ENCODE measurements at regions not wholly inside any gene's neighbourhood (a gene's known extent, or its start where the extent isn't known, plus 50 kb on each side); places are given as distances from the start of the nearest gene placed in this dataset.
"Not testable (repeated sequence)": the region's sequence is repeated elsewhere in the genome, so short reads cannot be mapped to it uniquely, and the experiment has no call there.

DNA sequence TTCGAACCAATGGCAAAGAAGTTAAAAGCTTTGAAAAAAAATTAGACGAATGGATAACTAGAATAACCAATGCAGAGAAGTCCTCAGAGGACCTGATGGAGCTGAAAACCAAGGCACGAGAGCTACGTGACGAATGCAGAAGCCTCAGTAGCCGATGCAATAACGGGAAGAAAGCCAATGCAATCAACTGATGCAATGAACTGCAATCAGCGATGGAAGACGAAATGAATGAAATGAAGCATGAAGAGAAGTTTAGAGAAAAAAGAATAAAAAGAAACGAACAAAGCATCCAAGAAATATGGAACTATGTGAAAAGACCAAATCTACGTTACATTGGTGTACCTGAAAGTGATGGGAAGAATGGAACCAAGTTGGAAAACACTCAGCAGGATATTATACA lies 52.6 kb upstream of the MRPS30 start:
- not testable (repeated sequence) for DNase-seq (ENCODE audit: low read depth in 2 of 3, low spot score in 1 of 3)

DNA sequence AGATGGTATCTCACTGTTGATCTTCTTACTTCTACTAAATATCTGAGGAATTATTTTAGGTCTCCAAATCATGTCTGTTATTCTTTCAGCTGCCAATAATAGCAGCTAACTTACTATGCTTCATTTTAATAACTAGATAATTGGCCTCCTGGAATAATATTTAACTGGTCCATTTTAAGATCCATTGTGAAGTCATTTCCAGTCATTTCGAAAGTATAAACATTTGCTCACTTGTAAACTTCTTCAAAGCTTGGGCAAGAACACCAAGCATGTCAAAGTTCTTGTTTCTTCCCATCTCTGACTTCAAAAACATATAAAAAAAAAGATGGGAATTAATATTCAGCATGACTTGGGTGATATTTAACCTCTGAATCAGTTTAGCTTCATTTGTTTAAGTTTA lies 61.4 kb upstream of the MRPS30 start:
- no peak for DNase-seq (ENCODE audit: low read depth in 2 of 3, low spot score in 1 of 3)

DNA sequence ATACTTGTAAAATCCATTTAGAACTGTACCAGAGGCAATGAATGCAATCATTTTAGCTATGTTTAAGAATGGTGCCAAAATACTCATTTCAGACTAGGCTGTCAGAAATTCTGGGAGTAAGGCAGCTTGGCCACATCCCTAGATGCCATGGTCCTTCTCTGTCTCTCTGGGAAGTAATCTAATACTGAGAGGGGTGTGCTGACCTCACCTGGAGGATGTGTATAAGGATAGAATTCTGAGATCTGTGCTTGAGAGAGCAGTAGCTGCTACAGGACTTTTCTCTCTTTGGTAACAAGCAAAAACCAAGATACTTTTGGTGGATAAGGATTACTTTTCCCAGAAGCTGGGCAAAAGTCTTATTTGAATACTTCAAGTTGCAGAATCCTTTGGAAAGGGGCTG lies 68.1 kb upstream of the MRPS30 start:
- no peak for DNase-seq (ENCODE audit: low read depth in 2 of 3, low spot score in 1 of 3)

DNA sequence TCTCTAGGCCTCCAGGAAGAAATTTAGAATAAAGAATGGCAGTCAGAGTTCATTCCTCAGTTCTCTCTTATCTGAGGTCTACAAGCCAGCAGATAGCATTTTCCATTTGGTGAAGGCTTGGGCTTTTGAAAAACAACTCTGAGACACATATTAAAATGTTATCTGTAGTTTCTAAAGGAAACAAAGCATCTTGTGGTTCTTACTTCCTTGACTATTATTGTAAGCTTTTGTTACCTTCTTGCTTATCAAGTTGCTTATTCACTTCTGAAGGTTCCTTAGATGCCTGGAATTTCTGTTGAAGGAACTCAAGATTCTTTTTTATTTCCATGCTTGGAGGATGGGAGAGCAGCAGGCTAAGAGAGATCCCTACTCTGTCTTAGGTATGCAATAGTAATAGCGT lies 79.2 kb upstream of the MRPS30 start:
- DNase-seq (ENCODE audit: low read depth in 2 of 3, low spot score in 1 of 3) = no peak

DNA sequence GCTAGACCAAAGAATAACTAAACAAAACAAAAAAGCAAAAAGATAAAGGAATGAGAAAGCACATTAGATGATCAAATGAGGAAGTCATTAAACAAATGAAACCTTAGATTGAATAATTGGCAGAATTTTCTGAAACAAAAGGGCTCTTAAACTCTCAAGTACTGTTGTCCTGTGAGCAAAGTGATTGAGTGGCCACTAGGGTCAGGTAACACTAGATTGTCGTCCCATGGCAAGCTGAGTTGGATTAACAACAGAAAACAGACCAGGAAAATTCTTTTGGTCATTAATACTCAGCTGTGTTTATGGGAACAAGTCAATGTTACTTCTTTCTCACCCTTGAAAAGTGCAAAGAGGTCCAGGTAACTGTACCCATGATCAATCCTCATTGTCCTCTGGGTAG lies 81.6 kb upstream of the MRPS30 start:
- DNase-seq (ENCODE audit: low read depth in 2 of 3, low spot score in 1 of 3) = no peak

DNA sequence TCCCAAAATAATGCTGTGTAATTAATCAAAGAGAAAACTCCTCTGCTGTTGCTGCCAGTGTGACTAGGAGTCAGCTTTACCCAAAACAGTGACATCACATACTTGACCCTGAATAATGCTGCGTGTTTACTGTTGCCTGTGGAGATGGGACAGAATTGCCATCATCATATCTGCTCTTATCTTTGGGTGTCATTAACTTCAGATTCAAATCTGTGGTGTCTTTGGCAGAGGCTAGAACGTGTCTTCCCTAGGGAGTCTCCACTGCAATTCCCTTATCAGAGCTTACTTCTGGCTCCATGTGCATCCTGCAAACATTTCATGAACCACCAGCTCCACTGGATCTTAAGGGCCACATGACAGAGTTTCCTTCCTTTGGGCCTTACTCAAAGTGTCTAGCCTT lies 88.9 kb upstream of the MRPS30 start:
- DNase-seq (ENCODE audit: low read depth in 2 of 3, low spot score in 1 of 3) = no peak

DNA sequence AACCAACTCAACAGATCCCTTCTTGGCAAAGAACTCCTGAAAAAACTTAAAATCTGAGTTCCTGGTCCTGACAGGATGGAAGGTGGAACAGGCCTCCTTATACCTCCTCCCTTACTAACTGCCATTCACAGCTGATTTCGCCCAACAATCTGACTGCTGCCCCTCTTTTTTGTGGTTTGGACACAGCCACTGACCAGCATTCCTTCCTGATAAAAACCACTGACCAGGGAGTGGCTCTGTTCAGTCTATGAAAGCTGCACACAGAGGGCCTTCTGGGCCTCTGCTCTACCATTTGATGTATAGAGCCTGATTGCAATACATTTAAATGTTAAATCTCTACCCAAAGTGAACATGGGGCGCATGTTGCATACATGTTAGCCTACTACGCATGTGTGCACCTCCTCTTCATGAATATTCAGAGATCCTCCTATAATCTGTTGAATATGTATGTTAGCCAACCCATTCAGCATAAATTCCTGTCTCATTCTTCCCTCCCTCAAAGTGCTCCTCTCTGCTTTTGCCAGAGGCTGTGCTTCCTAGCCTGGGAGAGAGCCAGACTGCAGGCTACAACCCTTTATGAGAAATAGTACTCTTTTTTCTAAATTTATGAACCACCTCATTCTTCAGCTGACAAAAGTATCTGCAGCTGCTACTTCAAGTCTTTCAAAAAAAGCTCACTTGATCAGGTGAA lies 93.7 kb upstream of the MRPS30 start:
- no peak for DNase-seq (ENCODE audit: low read depth in 2 of 3, low spot score in 1 of 3)

DNA sequence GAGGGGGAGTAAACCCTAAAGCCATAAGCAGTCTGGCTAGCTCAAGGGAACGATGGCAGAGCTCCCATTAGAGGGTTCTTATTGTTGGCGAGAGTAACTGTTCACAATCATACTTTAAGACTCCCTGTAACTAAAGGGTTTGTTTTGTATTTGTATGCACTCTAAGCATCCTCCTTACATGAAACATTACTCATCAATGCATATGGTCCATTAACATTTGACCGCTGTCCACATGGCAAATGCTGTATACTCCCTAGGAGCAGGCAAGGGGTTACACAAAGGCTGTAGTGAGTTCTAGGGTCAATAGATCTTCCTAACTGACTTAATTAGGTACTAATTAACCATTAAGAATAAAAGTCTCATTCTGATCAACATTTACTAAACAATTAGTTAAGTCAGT lies 95.3 kb upstream of the MRPS30 start:
- no peak for DNase-seq (ENCODE audit: low read depth in 2 of 3, low spot score in 1 of 3)

DNA sequence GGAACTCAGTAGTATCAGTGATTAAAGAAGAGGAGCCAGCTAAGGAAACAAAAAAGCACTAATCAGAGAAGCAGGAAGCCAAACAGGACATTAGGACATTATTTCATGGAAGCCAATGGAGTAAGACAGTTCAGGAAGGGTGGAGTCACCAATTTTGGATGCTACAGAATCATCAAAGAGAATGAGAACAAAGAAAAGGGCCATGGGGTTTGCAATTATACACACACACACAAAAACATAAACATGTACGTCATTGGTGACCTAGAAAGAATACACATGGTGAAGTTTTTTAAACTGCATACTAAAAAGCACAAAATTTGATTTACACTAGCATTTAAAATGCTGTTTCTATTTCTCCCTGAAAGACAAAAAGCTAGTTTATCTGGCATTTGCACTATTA lies 96.8 kb upstream of the MRPS30 start:
- DNase-seq (ENCODE audit: low read depth in 2 of 3, low spot score in 1 of 3) = no peak

DNA sequence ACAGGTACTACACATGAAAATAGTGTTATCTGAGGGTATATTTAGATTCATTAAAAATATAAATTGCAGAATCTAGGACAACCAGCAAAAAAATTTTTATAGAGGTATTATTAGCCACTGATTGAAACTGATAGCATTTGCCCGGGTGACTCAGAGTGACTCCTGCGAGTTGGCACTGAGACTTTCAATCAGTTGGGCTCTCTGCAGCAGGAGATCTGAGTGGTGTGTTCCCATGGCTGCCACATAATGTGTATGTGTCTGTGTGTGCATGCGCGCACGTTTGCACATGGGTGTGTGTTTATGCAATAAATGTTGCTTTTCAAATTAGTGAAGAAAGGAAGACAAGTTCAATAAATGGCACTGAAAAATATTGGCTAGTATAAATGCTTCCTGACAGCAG lies 100.1 kb upstream of the MRPS30 start:
- no peak for DNase-seq (ENCODE audit: low read depth in 2 of 3, low spot score in 1 of 3)

DNA sequence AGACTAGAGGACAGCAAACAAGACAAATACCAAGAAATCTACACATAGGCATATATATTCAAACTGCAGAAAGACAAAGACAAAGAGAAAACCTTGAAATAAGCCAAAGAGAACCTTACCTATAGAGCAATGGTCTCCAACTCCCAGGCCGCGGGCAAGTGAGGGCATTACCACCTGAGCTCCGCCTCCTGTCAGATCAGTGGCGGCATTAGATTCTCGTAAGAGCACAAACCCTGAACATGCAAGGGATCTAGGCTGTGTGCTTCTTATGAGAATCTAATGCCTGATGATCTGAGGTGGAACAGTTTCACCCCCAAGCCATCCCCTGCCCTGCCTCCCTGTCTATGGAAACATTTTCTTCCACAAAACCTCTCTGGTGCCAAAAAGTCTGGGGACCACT lies 101.0 kb upstream of the MRPS30 start:
- no peak for DNase-seq (ENCODE audit: low read depth in 2 of 3, low spot score in 1 of 3)

DNA sequence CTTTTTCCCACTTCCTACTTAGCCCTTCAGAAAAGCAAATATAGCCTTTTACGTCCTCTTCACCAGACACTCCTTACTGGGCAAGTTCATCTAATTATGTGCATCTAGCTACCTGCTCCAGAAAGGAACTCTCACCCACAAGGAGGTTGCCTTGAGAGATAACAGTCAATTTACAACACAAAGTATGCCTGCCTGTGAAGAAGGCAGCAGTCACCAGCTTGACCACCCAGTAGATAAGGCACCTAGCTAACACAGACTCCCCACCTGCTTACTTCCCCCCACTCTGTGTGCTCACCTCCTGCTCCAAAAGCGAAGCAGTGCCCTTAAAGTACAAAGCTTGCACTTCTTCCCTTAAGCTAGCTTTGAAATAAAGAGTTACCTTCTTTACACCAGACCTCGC lies 111.7 kb upstream of the MRPS30 start:
- no peak for DNase-seq (ENCODE audit: low read depth in 2 of 3, low spot score in 1 of 3)

DNA sequence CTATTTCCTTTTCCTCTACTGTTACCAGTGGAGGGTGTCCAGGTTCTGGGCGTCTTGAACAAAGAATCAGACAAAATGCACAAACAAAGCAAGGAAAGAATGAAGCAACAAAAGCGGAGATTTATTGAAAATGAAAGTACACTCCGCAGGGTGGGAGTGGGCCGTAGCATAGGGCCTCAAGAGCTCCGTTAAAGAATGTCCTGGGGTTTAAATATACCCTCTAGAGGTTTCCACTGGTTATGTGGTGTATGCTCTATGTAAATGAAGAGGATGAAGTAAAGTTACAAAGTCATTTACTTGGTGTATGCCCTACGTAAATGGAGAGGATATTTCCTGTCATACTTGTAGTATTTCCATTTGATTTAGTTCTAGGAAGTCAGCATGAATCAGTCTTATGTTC lies 113.5 kb upstream of the MRPS30 start:
- no peak for DNase-seq (ENCODE audit: low read depth in 2 of 3, low spot score in 1 of 3)

DNA sequence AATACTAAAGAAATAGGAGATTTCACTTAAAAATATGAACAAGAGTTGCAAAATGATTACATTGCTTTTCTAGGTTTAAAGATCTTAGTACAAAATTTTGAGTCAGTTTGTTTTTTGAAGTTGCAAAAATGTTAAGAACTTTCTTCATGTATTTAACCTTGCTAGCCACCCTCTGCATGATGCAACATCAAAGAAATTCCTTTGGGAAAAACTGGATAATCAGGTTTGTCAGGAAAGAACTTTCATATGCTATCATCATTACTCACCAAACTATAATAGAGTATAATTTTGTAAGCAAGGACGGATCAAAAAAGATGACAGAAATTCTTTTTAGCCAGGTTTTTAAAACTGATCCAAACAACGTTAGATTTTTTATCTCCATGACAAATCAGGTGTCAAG lies 116.9 kb upstream of the MRPS30 start:
- DNase-seq (ENCODE audit: low read depth in 2 of 3, low spot score in 1 of 3) = no peak

DNA sequence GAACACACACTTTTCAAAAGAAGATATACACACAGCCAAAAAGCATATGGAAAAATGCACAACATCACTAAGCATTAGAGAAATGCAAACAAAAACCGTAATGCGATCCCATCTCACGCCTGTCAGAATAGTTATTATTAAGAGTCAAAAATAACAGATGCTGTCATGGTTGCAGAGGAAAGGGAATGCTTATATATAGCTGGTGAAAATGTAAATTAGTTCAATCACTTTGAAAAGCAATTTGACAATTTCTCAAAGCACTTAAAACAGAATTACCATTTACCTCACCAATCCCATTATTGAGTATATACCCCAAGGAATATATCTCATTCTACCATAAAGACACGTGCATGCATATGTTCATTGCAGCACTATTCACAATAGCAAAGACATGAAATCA lies 126.8 kb upstream of the MRPS30 start:
- DNase-seq (ENCODE audit: low read depth in 2 of 3, low spot score in 1 of 3) = no peak

DNA sequence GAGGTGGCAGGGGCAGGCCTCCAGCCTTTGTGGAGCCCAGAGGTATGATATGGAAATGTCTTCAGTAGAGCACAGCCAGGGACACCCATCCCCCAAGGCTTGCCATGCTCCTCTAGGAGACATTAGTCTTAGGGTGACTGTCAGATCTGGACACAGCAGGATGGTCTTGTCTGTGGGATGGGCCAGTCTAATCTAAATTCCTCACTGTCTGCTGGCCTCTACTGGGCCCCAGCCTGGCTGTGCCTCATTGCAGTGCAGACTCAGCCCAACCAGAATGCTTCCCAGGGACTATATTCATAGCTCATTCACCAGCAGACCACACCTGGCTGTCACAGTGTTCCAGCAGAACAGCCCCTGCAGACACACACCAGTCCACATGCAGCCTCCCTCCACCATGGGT lies 129.5 kb upstream of the MRPS30 start:
- no peak for DNase-seq (ENCODE audit: low read depth in 2 of 3, low spot score in 1 of 3)

DNA sequence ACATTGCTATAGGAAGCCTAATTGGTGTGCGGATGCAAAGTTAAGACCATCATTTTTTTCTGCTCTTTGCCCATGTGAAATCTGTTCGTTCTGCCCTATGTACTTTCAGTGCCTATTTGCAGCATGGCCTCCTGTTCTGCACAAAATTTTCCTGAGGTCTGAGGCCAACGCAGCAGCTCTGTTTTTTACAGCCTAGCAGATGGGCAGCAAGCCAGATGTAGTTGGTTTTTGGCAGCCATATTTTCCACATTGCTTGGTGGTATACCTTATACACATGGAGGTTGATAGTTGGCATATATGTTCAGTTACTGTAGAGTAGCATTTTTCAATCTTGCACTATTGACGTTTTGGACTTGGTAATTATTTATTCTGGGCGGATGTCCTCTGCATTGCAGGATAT lies 133.5 kb upstream of the MRPS30 start:
- no peak for DNase-seq (ENCODE audit: low read depth in 2 of 3, low spot score in 1 of 3)

DNA sequence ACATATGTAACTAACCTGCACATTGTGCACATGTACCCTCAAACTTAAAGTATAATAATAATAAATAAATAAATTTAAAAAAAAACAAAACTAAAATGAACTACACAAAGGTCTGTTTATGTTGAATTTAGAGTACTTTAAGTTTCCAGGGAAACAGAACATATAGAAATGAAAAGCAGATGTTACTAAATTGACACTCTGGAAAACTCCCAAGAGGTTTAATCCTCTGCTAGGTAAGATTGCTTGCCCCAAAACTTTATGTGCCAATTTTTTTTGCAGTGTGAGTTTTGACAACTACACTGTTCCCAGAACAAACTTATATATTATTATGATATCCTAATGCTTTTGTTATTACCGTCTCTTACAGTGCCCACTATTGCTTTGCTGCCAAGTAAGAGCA lies 134.3 kb upstream of the MRPS30 start:
- DNase-seq (ENCODE audit: low read depth in 2 of 3, low spot score in 1 of 3) = no peak

DNA sequence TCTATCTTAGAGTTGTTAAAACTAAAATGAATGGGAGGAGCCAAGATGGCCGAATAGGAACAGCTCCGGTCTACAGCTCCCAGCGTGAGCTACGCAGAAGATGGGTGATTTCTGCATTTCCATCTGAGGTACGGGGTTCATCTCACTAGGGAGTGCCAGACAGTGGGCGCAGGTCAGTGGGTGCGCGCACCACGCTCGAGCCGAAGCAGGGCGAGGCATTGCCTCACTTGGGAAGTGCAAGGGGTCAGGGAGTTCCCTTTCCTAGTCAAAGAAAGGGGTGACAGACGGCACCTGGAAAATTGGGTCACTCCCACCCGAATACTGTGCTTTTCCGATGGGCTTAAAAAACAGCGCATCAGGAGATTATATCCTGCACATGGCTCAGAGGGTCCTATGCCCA lies 140.3 kb upstream of the MRPS30 start:
- DNase-seq (ENCODE audit: low read depth in 2 of 3, low spot score in 1 of 3) = not testable (repeated sequence)

DNA sequence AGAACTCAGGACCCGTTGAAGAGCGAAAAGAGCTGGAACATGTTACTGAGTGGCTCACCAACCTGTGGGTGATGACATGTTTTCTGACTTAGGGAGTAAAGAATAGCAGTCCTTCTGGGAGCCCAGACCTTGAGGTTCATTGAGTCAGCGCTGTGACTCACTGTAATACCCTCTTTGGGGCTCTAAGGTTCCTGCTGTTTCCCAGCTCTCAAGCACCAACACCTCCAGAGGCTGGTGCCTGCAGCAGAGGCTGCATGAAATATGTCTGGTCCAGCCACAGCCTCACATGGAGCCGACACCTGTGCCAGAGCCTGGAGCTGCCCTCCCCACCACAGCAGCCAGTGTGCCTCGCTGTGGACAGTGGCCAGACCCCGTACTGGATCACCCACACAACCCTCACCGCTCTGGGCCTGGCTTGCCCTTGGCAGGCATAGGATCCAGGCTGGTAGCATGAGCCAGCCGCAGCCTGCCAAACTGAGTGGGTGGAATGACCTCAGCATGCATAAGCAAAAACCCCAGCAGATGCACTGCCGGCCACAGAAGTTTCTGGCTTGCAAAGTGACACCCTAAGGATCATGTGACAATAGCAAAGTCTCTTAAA lies 143.5 kb upstream of the MRPS30 start:
- DNase-seq (ENCODE audit: low read depth in 2 of 3, low spot score in 1 of 3) = no peak

DNA sequence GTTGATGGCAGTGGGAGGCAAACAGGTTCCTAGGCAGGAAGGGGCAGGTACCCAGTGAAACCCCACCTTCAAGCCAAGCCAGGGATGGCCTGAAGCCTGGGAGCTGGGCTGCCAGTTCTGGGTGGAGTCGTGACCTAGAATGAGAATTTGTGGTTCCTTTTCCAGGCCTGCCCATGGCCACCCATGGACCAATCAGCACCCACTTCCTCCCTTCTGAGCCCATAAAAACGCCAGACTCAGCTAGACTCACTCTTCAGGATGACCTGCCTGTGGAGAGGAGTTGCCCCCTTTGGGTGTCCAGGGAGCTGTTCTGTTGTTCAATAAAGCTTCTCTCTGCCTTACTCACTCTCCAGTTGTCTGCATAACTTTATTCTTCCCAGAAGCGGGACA lies 144.0 kb upstream of the MRPS30 start:
- DNase-seq (ENCODE audit: low read depth in 2 of 3, low spot score in 1 of 3) = no peak

DNA sequence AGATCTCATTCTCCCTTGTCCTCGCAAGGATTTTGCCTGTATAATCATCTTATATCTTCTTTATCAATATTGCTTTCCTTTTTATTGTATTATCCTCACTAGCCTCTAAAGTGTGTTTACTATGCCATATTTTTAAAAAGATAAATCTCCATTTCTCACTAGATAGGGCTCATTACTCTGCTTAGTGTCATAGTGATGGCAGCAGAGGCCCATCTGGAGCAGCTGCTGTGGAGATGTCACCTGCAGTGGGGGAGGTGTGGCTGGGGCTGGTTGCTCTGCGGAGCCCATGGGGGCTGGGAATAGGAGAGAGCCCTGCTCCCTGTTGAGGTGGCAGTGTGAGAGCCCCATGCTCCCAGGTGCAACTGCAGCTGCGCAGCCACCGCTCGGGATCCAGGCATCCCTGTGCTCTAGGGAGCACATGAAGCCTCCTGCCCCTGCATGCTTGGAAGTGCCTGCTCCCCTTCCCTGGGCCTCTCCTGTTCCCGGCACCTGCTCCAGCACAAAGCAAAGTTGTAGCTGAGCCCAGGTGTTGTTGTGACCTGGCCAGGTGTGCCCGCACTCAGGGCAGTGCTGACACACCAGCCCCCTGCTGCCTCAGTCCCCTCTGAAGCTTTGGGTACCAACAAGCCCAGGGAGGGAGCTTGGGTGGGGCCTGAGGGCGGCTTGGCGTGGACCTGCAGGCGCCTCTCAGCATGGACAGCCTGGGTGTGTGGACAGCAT lies 144.6 kb upstream of the MRPS30 start:
- DNase-seq (ENCODE audit: low read depth in 2 of 3, low spot score in 1 of 3) = no peak

DNA sequence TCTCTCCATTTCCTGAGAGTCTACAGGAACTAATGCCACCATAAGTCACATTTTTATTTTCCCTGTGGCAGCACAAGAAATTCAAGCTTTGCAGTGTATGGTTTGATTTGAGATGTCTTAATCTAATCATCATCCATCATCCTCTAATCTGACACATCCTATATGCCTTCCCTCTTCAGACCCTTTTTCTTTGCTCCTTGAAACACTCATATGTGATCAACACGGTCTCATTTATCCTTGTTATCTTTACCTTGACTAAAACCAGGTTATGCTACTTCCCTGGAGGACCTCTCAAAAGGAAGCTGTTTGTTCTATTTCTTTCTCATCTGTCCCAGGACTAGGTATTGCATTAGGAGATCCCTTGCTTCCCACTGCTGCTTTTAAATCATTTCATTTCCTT lies 146.9 kb upstream of the MRPS30 start:
- DNase-seq (ENCODE audit: low read depth in 2 of 3, low spot score in 1 of 3) = no peak

Data from stimulated activated CD4-positive, alpha-beta T cell treated with anti-CD3 and anti-CD28 coated beads, Interleukin-12 subunit alpha, Interleukin-12 subunit beta, amount 100 ng/mL, for 48 hours (primary cell).